H9 (cell line): ENCODE measurements at regions not wholly inside any gene's neighbourhood (a gene's known extent, or its start where the extent isn't known, plus 50 kb on each side); places are given as distances from the start of the nearest gene placed in this dataset.
A peak's percentile ranks its signal among the peaks of the same experiment; 100 is the strongest.

Experiments used
- DNase-seq: peaks from one replicate; pipeline ENCODE4 v3.0.0-alpha.2; 2017
- H2AFZ ChIP-seq: one replicate; pipeline ENCODE4 v1.6.1; 2013; ENCODE audit warnings: mild to moderate bottlenecking, low read length, control low read depth, moderate library complexity
- H2AK5ac ChIP-seq: 2 replicates; pipeline ENCODE4 v1.6.1; 2013; ENCODE audit warnings: low read length, control low read depth, mixed read lengths; ENCODE audit not compliant: insufficient read length
- H2BK120ac ChIP-seq: one replicate; pipeline ENCODE4 v1.6.1; 2013; ENCODE audit warnings: low read depth, mild to moderate bottlenecking, low read length, control low read depth, inconsistent platforms; ENCODE audit not compliant: poor library complexity, severe bottlenecking
- H2BK12ac ChIP-seq: 2 replicates; pipeline ENCODE4 v1.6.1; 2013; ENCODE audit warnings: low read length, control low read depth, mixed read lengths, low read depth; ENCODE audit not compliant: insufficient read length
- H2BK15ac ChIP-seq: 2 replicates; pipeline ENCODE4 v1.6.1; 2013; ENCODE audit warnings: low read depth, low read length, control low read depth
- H2BK20ac ChIP-seq: one replicate; pipeline ENCODE4 v1.6.1; 2013; ENCODE audit warnings: low read depth, mild to moderate bottlenecking, low read length, control low read depth, inconsistent platforms; ENCODE audit not compliant: poor library complexity, severe bottlenecking
- H2BK5ac ChIP-seq: 2 replicates; pipeline ENCODE4 v1.6.1; 2013; ENCODE audit warnings: low read length, control low read depth, mixed read lengths; ENCODE audit not compliant: insufficient read length
- H3K14ac ChIP-seq: 2 replicates; pipeline ENCODE4 v1.6.1; 2013; ENCODE audit warnings: low read length, control low read depth; ENCODE audit not compliant: insufficient read depth
- H3K18ac ChIP-seq: 2 replicates; pipeline ENCODE4 v1.6.1; 2013; ENCODE audit warnings: low read depth, mild to moderate bottlenecking, mixed read lengths, low read length, control low read depth; ENCODE audit not compliant: insufficient read length
- H3K23ac ChIP-seq: 2 replicates; pipeline ENCODE4 v1.6.1; 2013; ENCODE audit warnings: low read length, control low read depth, mixed read lengths, low read depth; ENCODE audit not compliant: insufficient read length
- H3K23me2 ChIP-seq: 2 replicates; pipeline ENCODE4 v1.6.1; 2013; ENCODE audit warnings: low read depth, mild to moderate bottlenecking, mixed read lengths, low read length, control low read depth; ENCODE audit not compliant: insufficient read length, poor library complexity, severe bottlenecking
- H3K27ac ChIP-seq: 2 replicates; pipeline ENCODE4 v1.5.1; 2013; ENCODE audit warnings: low read length, control low read depth, mixed read lengths, low read depth; ENCODE audit not compliant: insufficient read length
- H3K27me3 ChIP-seq: 2 replicates; pipeline ENCODE4 v1.6.1; 2013; ENCODE audit warnings: low read length, control low read depth, inconsistent platforms; ENCODE audit not compliant: insufficient read depth
- H3K4ac ChIP-seq: 2 replicates; pipeline ENCODE4 v1.6.1; 2013; ENCODE audit warnings: low read depth, mild to moderate bottlenecking, control low read depth, inconsistent platforms, low read length, moderate library complexity
- H3K4me1 ChIP-seq: 2 replicates; pipeline ENCODE4 v1.6.1; 2013; ENCODE audit warnings: low read length, control low read depth, inconsistent platforms; ENCODE audit not compliant: insufficient read depth
- H3K4me2 ChIP-seq: 2 replicates; pipeline ENCODE4 v1.6.1; 2013; ENCODE audit warnings: low read length, control low read depth, mixed read lengths; ENCODE audit not compliant: insufficient read length, insufficient read depth
- H3K56ac ChIP-seq: 2 replicates; pipeline ENCODE4 v1.6.1; 2013; ENCODE audit warnings: low read depth, mild to moderate bottlenecking, mixed read lengths, low read length, control low read depth; ENCODE audit not compliant: insufficient read length
- H3K79me1 ChIP-seq: 2 replicates; pipeline ENCODE4 v1.6.1; 2013; ENCODE audit warnings: low read depth, mild to moderate bottlenecking, moderate library complexity, low read length, control low read depth, inconsistent platforms; ENCODE audit not compliant: insufficient read depth, poor library complexity, severe bottlenecking
- H3K79me2 ChIP-seq: 2 replicates; pipeline ENCODE4 v1.6.1; 2013; ENCODE audit warnings: low read length, control low read depth, inconsistent platforms; ENCODE audit not compliant: insufficient read depth
- H3K9ac ChIP-seq: 2 replicates; pipeline ENCODE4 v1.6.1; 2013; ENCODE audit warnings: low read length, control low read depth, mixed read lengths; ENCODE audit not compliant: insufficient read length; ENCODE audit errors: extremely low read depth
- H3K9me3 ChIP-seq: one replicate; pipeline ENCODE4 v1.6.1; 2013; ENCODE audit warnings: low read depth, low read length, inconsistent platforms; ENCODE audit not compliant: control insufficient read depth
- H3T11ph ChIP-seq: one replicate; pipeline ENCODE4 v1.6.1; 2013; ENCODE audit warnings: mild to moderate bottlenecking, low read length, control low read depth, inconsistent platforms
- H4K20me1 ChIP-seq: one replicate; pipeline ENCODE4 v1.6.1; 2013; ENCODE audit not compliant: control insufficient read depth, insufficient read length, insufficient read depth
- H4K5ac ChIP-seq: 2 replicates; pipeline ENCODE4 v1.6.1; 2013; ENCODE audit warnings: low read depth, mild to moderate bottlenecking, mixed read lengths, low read length, control low read depth; ENCODE audit not compliant: insufficient read length
- H4K8ac ChIP-seq: replicated peaks from 2 replicates; pipeline ENCODE4 v1.6.1; 2013; ENCODE audit warnings: low read length, control low read depth, mixed read lengths, low read depth; ENCODE audit not compliant: insufficient read length
- H4K91ac ChIP-seq: 2 replicates; pipeline ENCODE4 v1.6.1; 2013; ENCODE audit warnings: low read depth, mild to moderate bottlenecking, moderate library complexity, mixed read lengths, low read length, control low read depth; ENCODE audit not compliant: insufficient read length
- H3K27ac Mint-ChIP-seq, 3 experiments: 2 replicates in 2 of 3; 3 replicates in 1 of 3; pipeline ENCODE4 v1.8.0; 2020 to 2021; ENCODE audit warnings: mixed read lengths in 3 of 3, mild to moderate bottlenecking in 1 of 3, moderate library complexity in 1 of 3
- H3K27me3 Mint-ChIP-seq: 2 replicates; pipeline ENCODE4 v1.8.0; 2021; ENCODE audit warnings: low read depth, mild to moderate bottlenecking, moderate library complexity, mixed read lengths
- H3K36me3 Mint-ChIP-seq, 3 experiments: 2 replicates in 2 of 3; 3 replicates in 1 of 3; pipeline ENCODE4 v1.8.0; 2020 to 2021; ENCODE audit warnings: low read depth in 3 of 3, mixed read lengths in 3 of 3; ENCODE audit not compliant: insufficient read depth in 1 of 3
- H3K4me1 Mint-ChIP-seq, 2 experiments: 2 replicates each; pipeline ENCODE4 v1.8.0; 2020; ENCODE audit warnings: mixed read lengths in 2 of 2
- H3K4me3 Mint-ChIP-seq, 2 experiments: 2 replicates in 1 of 2; 3 replicates in 1 of 2; pipeline ENCODE4 v1.8.0; 2020 to 2021; ENCODE audit warnings: mild to moderate bottlenecking in 2 of 2, mixed read lengths in 2 of 2, moderate library complexity in 1 of 2
- H3K9me3 Mint-ChIP-seq, 2 experiments: 2 replicates in 1 of 2; 3 replicates in 1 of 2; pipeline ENCODE4 v1.8.0; 2020; ENCODE audit warnings: mild to moderate bottlenecking in 2 of 2, mixed read lengths in 2 of 2, moderate library complexity in 1 of 2
- CTCF ChIP-seq: fragments of 200-600 bp; sonication (generic); conservative IDR thresholded peaks from 3 replicates; pipeline ENCODE4 v1.8.0; 2021; ENCODE audit warnings: antibody characterized with exemption, mild to moderate bottlenecking
- WGBS: extraction: QIAGEN DNeasy Blood & Tissue Kit; methylation state at CpG from one replicate; pipeline ENCODE4 v1.1.7; 2013; ENCODE audit warnings: missing lambda C conversion rate, low lambda C conversion rate, mixed read lengths; ENCODE audit not compliant: insufficient read length; ENCODE audit errors: extremely low coverage; 5-methylcytosine and 5-hydroxymethylcytosine counted together

GRCh38 chr20:50265245-50265946 is 74.8 kb downstream of the CEBPB start:
- Histone ChIP-seq H4K91ac (no peak overlapping the region), H4K5ac (no peak overlapping the region), H3K4me1 (no peaks in the 10 kb centered on the region), H3K4me2 (no peak overlapping the region), H3K14ac (no peak overlapping the region), H2BK5ac (no peak overlapping the region), H3K9ac (no peak overlapping the region), H3K9me3 (no peaks in the 10 kb centered on the region), H3K27ac (no peak overlapping the region), H3K23me2 (no peaks in the 10 kb centered on the region), H2AFZ (no peak overlapping the region), H4K20me1 (no peaks in the 10 kb centered on the region), H3K27me3 (no peaks in the 10 kb centered on the region), H3T11ph (no peak overlapping the region), H3K79me2 (no peaks in the 10 kb centered on the region), H4K8ac (no peak overlapping the region), H2BK120ac (no peak overlapping the region), H3K56ac (no peak overlapping the region), H2BK15ac (no peak overlapping the region), H3K18ac (no peak overlapping the region), H2BK20ac (no peak overlapping the region), H3K23ac (no peak overlapping the region), H3K4ac (no peak overlapping the region), H2AK5ac (no peak overlapping the region), H2BK12ac (no peak overlapping the region), H3K79me1 (no peaks in the 10 kb centered on the region)
- no CpG with 5 or more reads among the region's 12 CpGs for WGBS
- peak overlapping the region in 1 of 3 experiments; percentile 57; a peak in 1 of 7 replicates for H3K27ac Mint-ChIP-seq
- H3K4me3 Mint-ChIP-seq, result no peak overlapping the region
- H3K4me1 Mint-ChIP-seq, result peaks cover 23 to 27% of the 10 kb centered on the region in 2 experiments
- H3K36me3 Mint-ChIP-seq, result no peaks in the 10 kb centered on the region
- no peaks in the 10 kb centered on the region for H3K9me3 Mint-ChIP-seq
- H3K27me3 Mint-ChIP-seq, result no peaks in the 10 kb centered on the region
- DNase-seq, result no peak
- TF ChIP-seq CTCF, result no peak
